Naive thymus-derived CD4-positive, alpha-beta T cell (primary cell): ENCODE measurements at regions not wholly inside any gene's neighbourhood (a gene's known extent, or its start where the extent isn't known, plus 50 kb on each side); places are given as distances from the start of the nearest gene placed in this dataset.

ENCODE experiments used
- ATAC-seq: fragments of 150-1000 bp; cut with Tn5 transposase; 2 replicates; pipeline ENCODE4 v1.10.0; 2021; ENCODE audit warnings: mild to moderate bottlenecking, moderate library complexity
- CTCF ChIA-PET: fragments of 350-600 bp; sonication (Branson Sonifier 250); formaldehyde crosslinking; loops from one replicate; lab custom pipeline; 2021; ENCODE audit warnings: antibody characterized with exemption; lab: Charles Lee
- POLR2A ChIA-PET: fragments of 350-600 bp; sonication (Branson Sonifier 250); formaldehyde crosslinking; loops from one replicate; lab custom pipeline; 2021; ENCODE audit warnings: antibody characterized with exemption, inconsistent platforms; lab: Charles Lee
- DNase-seq, 9 donors: peaks; one replicate each; pipeline versions ENCODE4 v3.0.0 to v3.0.0-alpha.2; 2020 to 2022; ENCODE audit warnings: mixed read lengths in 1 of 9
- H3K27ac ChIP-seq: one replicate; pipeline ENCODE4 v1.7.0; 2013; ENCODE audit warnings: mild to moderate bottlenecking, low read depth, low read length, moderate library complexity
- H3K27me3 ChIP-seq, 2 donors: one replicate each; pipeline ENCODE4 v1.7.0; 2013; ENCODE audit warnings: low read length in 2 of 2, mild to moderate bottlenecking in 2 of 2, moderate library complexity in 2 of 2; ENCODE audit not compliant: control insufficient read depth in 2 of 2, insufficient read depth in 2 of 2
- H3K36me3 ChIP-seq, 3 experiments: 1 replicate in 2 of 3; 2 replicates in 1 of 3; pipeline ENCODE4 v1.7.0; 2013; ENCODE audit warnings: low read length in 3 of 3, mild to moderate bottlenecking in 3 of 3, moderate library complexity in 1 of 3; ENCODE audit not compliant: insufficient read depth in 3 of 3, control insufficient read depth in 2 of 3
- H3K4me1 ChIP-seq, 2 donors: one replicate each; pipeline ENCODE4 v1.7.0; 2013; ENCODE audit warnings: low read length in 2 of 2, mild to moderate bottlenecking in 2 of 2, moderate library complexity in 1 of 2; ENCODE audit not compliant: control insufficient read depth in 2 of 2, insufficient read depth in 2 of 2
- H3K4me3 ChIP-seq: 2 replicates; pipeline ENCODE4 v1.7.0; 2013; ENCODE audit warnings: mild to moderate bottlenecking, low read length
- H3K9me3 ChIP-seq, 3 experiments: 1 replicate in 2 of 3; 2 replicates in 1 of 3; pipeline ENCODE4 v1.7.0; 2013; ENCODE audit warnings: low read length in 3 of 3; ENCODE audit not compliant: control insufficient read depth in 2 of 3
- H3K27ac Mint-ChIP-seq, 9 donors: one replicate each; pipeline ENCODE4 v1.8.0; 2020 to 2022; ENCODE audit warnings: mixed read lengths in 9 of 9, mild to moderate bottlenecking in 8 of 9, moderate library complexity in 5 of 9, inconsistent platforms in 2 of 9
- H3K27me3 Mint-ChIP-seq, 5 donors: one replicate each; pipeline ENCODE4 v1.8.0; 2021 to 2022; ENCODE audit warnings: mixed read lengths in 5 of 5, mild to moderate bottlenecking in 1 of 5
- H3K36me3 Mint-ChIP-seq, 5 donors: one replicate each; pipeline ENCODE4 v1.8.0; 2020 to 2022; ENCODE audit warnings: mixed read lengths in 5 of 5, mild to moderate bottlenecking in 3 of 5, inconsistent platforms in 1 of 5
- H3K4me1 Mint-ChIP-seq, 7 donors: one replicate each; pipeline ENCODE4 v1.8.0; 2020 to 2022; ENCODE audit warnings: mixed read lengths in 7 of 7, mild to moderate bottlenecking in 3 of 7, inconsistent platforms in 1 of 7
- H3K4me3 Mint-ChIP-seq, 10 donors: one replicate each; pipeline ENCODE4 v1.8.0; 2020 to 2022; ENCODE audit warnings: mild to moderate bottlenecking in 10 of 10, mixed read lengths in 10 of 10, moderate library complexity in 6 of 10, inconsistent platforms in 2 of 10
- H3K9me3 Mint-ChIP-seq, 11 donors: one replicate each; pipeline ENCODE4 v1.8.0; 2020 to 2022; ENCODE audit warnings: mixed read lengths in 11 of 11, mild to moderate bottlenecking in 4 of 11, inconsistent platforms in 1 of 11, moderate library complexity in 1 of 11
- intact Hi-C, 2 donors: fragments of 100-400 bp; cut with micrococcal nuclease; formaldehyde crosslinking; loops; one replicate each; pipeline ENCODE4 v1.15.1; 2023

GRCh38 chr9:1454211-1454610 lies 404.1 kb downstream of the DMRT2 start:
- H3K27ac Mint-ChIP-seq: no peak overlapping the region
- Histone ChIP-seq H3K36me3 (no peaks in the 10 kb centered on the region), H3K4me3 (no peak overlapping the region), H3K9me3 (no peaks in the 10 kb centered on the region), H3K4me1 (no peaks in the 10 kb centered on the region), H3K27me3 (no peaks in the 10 kb centered on the region), H3K27ac (no peak overlapping the region)
- intact Hi-C loops: no loop called here
- H3K27me3 Mint-ChIP-seq: peaks cover 5 to 11% (median 9%) of the 10 kb centered on the region in 5 donors
- DNase-seq: no peak
- ChIA-PET CTCF (no interaction called here), POLR2A (no interaction called here)
- peaks cover 0 to 5% (median 0%) of the 10 kb centered on the region in 5 donors for H3K36me3 Mint-ChIP-seq
- no peak for ATAC-seq
- H3K4me3 Mint-ChIP-seq: no peak overlapping the region
- peaks cover 0 to 4% (median 0%) of the 10 kb centered on the region in 11 donors for H3K9me3 Mint-ChIP-seq
- no peaks in the 10 kb centered on the region for H3K4me1 Mint-ChIP-seq

- POLR2A ChIA-PET: no interaction called here
- ATAC-seq: no peak
- DNase-seq: no peak
- no peak overlapping the region for H3K27ac ChIP-seq
- Mint-ChIP-seq H3K27me3 (peaks cover 5 to 11% (median 9%) of the 10 kb centered on the region in 5 donors), H3K36me3 (peaks cover 0 to 5% (median 0%) of the 10 kb centered on the region in 5 donors), H3K4me3 (no peak overlapping the region), H3K4me1 (no peaks in the 10 kb centered on the region), H3K9me3 (peaks cover 0 to 4% (median 0%) of the 10 kb centered on the region in 11 donors), H3K27ac (no peak overlapping the region)
- H3K4me1 ChIP-seq: no peaks in the 10 kb centered on the region
- no peaks in the 10 kb centered on the region for H3K9me3 ChIP-seq
- H3K27me3 ChIP-seq: no peaks in the 10 kb centered on the region
- intact Hi-C loops: no loop called here
- H3K4me3 ChIP-seq: no peak overlapping the region
- no peaks in the 10 kb centered on the region for H3K36me3 ChIP-seq
- CTCF ChIA-PET: no interaction called here
Observed at GRCh38 chr9:1454616-1455347, 404.6 kb downstream of the DMRT2 start.

GRCh38 chr9:1455766-1456165 lies 405.6 kb downstream of the DMRT2 start:
- Mint-ChIP-seq H3K4me3 (no peak overlapping the region), H3K9me3 (peaks cover 0 to 4% (median 0%) of the 10 kb centered on the region in 11 donors), H3K27ac (no peak overlapping the region), H3K27me3 (peaks cover 4 to 11% (median 9%) of the 10 kb centered on the region in 5 donors), H3K36me3 (peaks cover 0 to 5% (median 0%) of the 10 kb centered on the region in 5 donors), H3K4me1 (no peaks in the 10 kb centered on the region)
- Histone ChIP-seq H3K27me3 (no peaks in the 10 kb centered on the region), H3K27ac (no peak overlapping the region), H3K9me3 (no peaks in the 10 kb centered on the region), H3K4me1 (no peaks in the 10 kb centered on the region), H3K4me3 (no peak overlapping the region), H3K36me3 (no peaks in the 10 kb centered on the region)
- POLR2A ChIA-PET: no interaction called here
- ATAC-seq (no peak), DNase-seq (no peak)
- CTCF ChIA-PET: no interaction called here
- intact Hi-C loops: no loop called here

GRCh38 chr9:1456301-1457024 lies 406.3 kb downstream of the DMRT2 start:
- Mint-ChIP-seq H3K36me3 (peaks cover 0 to 5% (median 0%) of the 10 kb centered on the region in 5 donors), H3K4me3 (no peak overlapping the region), H3K4me1 (no peaks in the 10 kb centered on the region), H3K9me3 (peaks cover 0 to 4% (median 0%) of the 10 kb centered on the region in 11 donors), H3K27ac (no peak overlapping the region), H3K27me3 (peaks cover 4 to 10% (median 9%) of the 10 kb centered on the region in 5 donors)
- no peaks in the 10 kb centered on the region for H3K4me1 ChIP-seq
- no peak overlapping the region for H3K27ac ChIP-seq
- ATAC-seq: no peak
- POLR2A ChIA-PET: no interaction called here
- no peak for DNase-seq
- no peaks in the 10 kb centered on the region for H3K27me3 ChIP-seq
- H3K4me3 ChIP-seq: no peak overlapping the region
- CTCF ChIA-PET: no interaction called here
- H3K36me3 ChIP-seq: no peaks in the 10 kb centered on the region
- intact Hi-C loops: no loop called here
- H3K9me3 ChIP-seq: no peaks in the 10 kb centered on the region

- Histone ChIP-seq H3K9me3 (no peaks in the 10 kb centered on the region), H3K4me3 (no peak overlapping the region), H3K4me1 (no peaks in the 10 kb centered on the region), H3K27ac (no peak overlapping the region), H3K27me3 (no peaks in the 10 kb centered on the region), H3K36me3 (no peaks in the 10 kb centered on the region)
- ChIA-PET POLR2A (no interaction called here), CTCF (no interaction called here)
- intact Hi-C loops: no loop called here
- Mint-ChIP-seq H3K27me3 (peaks cover 4 to 9% (median 5%) of the 10 kb centered on the region in 5 donors), H3K9me3 (no peaks in the 10 kb centered on the region), H3K4me1 (no peaks in the 10 kb centered on the region), H3K27ac (no peak overlapping the region), H3K36me3 (no peaks in the 10 kb centered on the region), H3K4me3 (no peak overlapping the region)
- ATAC-seq (no peak), DNase-seq (no peak)
Observed at GRCh38 chr9:1457460-1457859, 407.3 kb downstream of the DMRT2 start.

GRCh38 chr9:1458503-1458902 lies 408.3 kb downstream of the DMRT2 start:
- no peaks in the 10 kb centered on the region for H3K36me3 ChIP-seq
- H3K4me1 ChIP-seq: no peaks in the 10 kb centered on the region
- no peak overlapping the region for H3K4me3 ChIP-seq
- CTCF ChIA-PET: no interaction called here
- H3K27me3 ChIP-seq: no peaks in the 10 kb centered on the region
- H3K9me3 ChIP-seq: no peaks in the 10 kb centered on the region
- H3K36me3 Mint-ChIP-seq: no peaks in the 10 kb centered on the region
- POLR2A ChIA-PET: no interaction called here
- no peak for ATAC-seq
- no peak overlapping the region for H3K27ac ChIP-seq
- H3K4me1 Mint-ChIP-seq: no peaks in the 10 kb centered on the region
- intact Hi-C loops: no loop called here
- no peaks in the 10 kb centered on the region for H3K9me3 Mint-ChIP-seq
- no peak overlapping the region for H3K27ac Mint-ChIP-seq
- no peak overlapping the region for H3K4me3 Mint-ChIP-seq
- peaks cover 4 to 9% (median 5%) of the 10 kb centered on the region in 5 donors for H3K27me3 Mint-ChIP-seq
- DNase-seq: no peak
